ENCODE measurements at regions not wholly inside any gene's neighbourhood (a gene's known extent, or its start where the extent isn't known, plus 50 kb on each side); places are given as distances from the start of the nearest gene placed in this dataset.
"Not testable (repeated sequence)": the region's sequence is repeated elsewhere in the genome, so short reads cannot be mapped to it uniquely, and the experiment has no call there.

- Mint-ChIP-seq H3K27ac (no peak overlapping the region), H3K4me1 (no peaks in the 10 kb centered on the region), H3K36me3 (no peaks in the 10 kb centered on the region)
Observed at GRCh38 chr4:177190995-177191580, 118.6 kb upstream of the NEIL3 start.

GRCh38 chr4:177191586-177191985 is 118.1 kb upstream of the NEIL3 start:
- no peaks in the 10 kb centered on the region for H3K9me3 Mint-ChIP-seq
- ATAC-seq (ENCODE audit: low read depth), result no peak
- H3K4me1 Mint-ChIP-seq, result no peaks in the 10 kb centered on the region
- no peaks in the 10 kb centered on the region for H3K27me3 Mint-ChIP-seq
- DNase-seq (ENCODE audit: low spot score in 2 of 2), result no peak
- H3K27ac Mint-ChIP-seq, result no peak overlapping the region
- H3K4me3 Mint-ChIP-seq, result no peak overlapping the region
- H3K36me3 Mint-ChIP-seq, result no peaks in the 10 kb centered on the region

More at GRCh38 chr4:177190995-177191580, 118.6 kb upstream of the NEIL3 start:
- no peaks in the 10 kb centered on the region for H3K9me3 Mint-ChIP-seq
- ATAC-seq (ENCODE audit: low read depth), result no peak
- H3K27me3 Mint-ChIP-seq, result no peaks in the 10 kb centered on the region
- no peak for DNase-seq (ENCODE audit: low spot score in 2 of 2)
- H3K4me3 Mint-ChIP-seq, result no peak overlapping the region

GRCh38 chr4:177191991-177192390 is 117.7 kb upstream of the NEIL3 start:
- Mint-ChIP-seq H3K36me3 (no peaks in the 10 kb centered on the region), H3K4me3 (no peak overlapping the region), H3K27ac (no peak overlapping the region), H3K9me3 (peaks cover 3% of the 10 kb centered on the region), H3K4me1 (no peaks in the 10 kb centered on the region), H3K27me3 (no peaks in the 10 kb centered on the region)
- DNase-seq (ENCODE audit: low spot score in 2 of 2), result no peak
- no peak for ATAC-seq (ENCODE audit: low read depth)

- H3K4me1 Mint-ChIP-seq; ATAC-seq (ENCODE audit: low read depth); H3K27ac Mint-ChIP-seq; H3K4me3 Mint-ChIP-seq; DNase-seq (ENCODE audit: low spot score in 2 of 2); H3K36me3 Mint-ChIP-seq; H3K27me3 Mint-ChIP-seq; H3K9me3 Mint-ChIP-seq: not testable (repeated sequence)
Observed at GRCh38 chr4:177193024-177193715, 116.5 kb upstream of the NEIL3 start.

- H3K4me3 Mint-ChIP-seq, result no peak overlapping the region
- ATAC-seq (ENCODE audit: low read depth) (no peak), DNase-seq (ENCODE audit: low spot score in 2 of 2) (no peak)
- no peak overlapping the region for H3K27ac Mint-ChIP-seq
- no peaks in the 10 kb centered on the region for H3K36me3 Mint-ChIP-seq
- H3K4me1 Mint-ChIP-seq, result no peaks in the 10 kb centered on the region
- H3K9me3 Mint-ChIP-seq, result peaks cover 8% of the 10 kb centered on the region
- no peaks in the 10 kb centered on the region for H3K27me3 Mint-ChIP-seq
Observed at GRCh38 chr4:177194906-177195305, 114.8 kb upstream of the NEIL3 start.

- no peak overlapping the region for H3K4me3 Mint-ChIP-seq
- ATAC-seq (ENCODE audit: low read depth), result no peak
Observed at GRCh38 chr4:177196615-177197014, 113.1 kb upstream of the NEIL3 start.

GRCh38 chr4:177201614-177202013 is 108.1 kb upstream of the NEIL3 start:
- ATAC-seq (ENCODE audit: low read depth), result no peak

More at GRCh38 chr4:177196615-177197014, 113.1 kb upstream of the NEIL3 start:
- no peak for DNase-seq (ENCODE audit: low spot score in 2 of 2)
- Mint-ChIP-seq H3K4me1 (no peaks in the 10 kb centered on the region), H3K27ac (no peak overlapping the region), H3K36me3 (no peaks in the 10 kb centered on the region), H3K27me3 (no peaks in the 10 kb centered on the region), H3K9me3 (peaks cover 8% of the 10 kb centered on the region)

GRCh38 chr4:177204126-177204525 is 105.5 kb upstream of the NEIL3 start:
- Mint-ChIP-seq H3K36me3 (no peaks in the 10 kb centered on the region), H3K27me3 (no peaks in the 10 kb centered on the region), H3K9me3 (peaks cover 5% of the 10 kb centered on the region), H3K27ac (no peak overlapping the region), H3K4me3 (no peak overlapping the region), H3K4me1 (no peaks in the 10 kb centered on the region)
- ATAC-seq (ENCODE audit: low read depth) (no peak), DNase-seq (ENCODE audit: low spot score in 2 of 2) (no peak)

More at GRCh38 chr4:177201614-177202013, 108.1 kb upstream of the NEIL3 start:
- no peak for DNase-seq (ENCODE audit: low spot score in 2 of 2)
- H3K27ac Mint-ChIP-seq, result no peak overlapping the region
- H3K36me3 Mint-ChIP-seq, result no peaks in the 10 kb centered on the region
- no peak overlapping the region for H3K4me3 Mint-ChIP-seq
- peaks cover 8% of the 10 kb centered on the region for H3K9me3 Mint-ChIP-seq
- no peaks in the 10 kb centered on the region for H3K27me3 Mint-ChIP-seq
- no peaks in the 10 kb centered on the region for H3K4me1 Mint-ChIP-seq

GRCh38 chr4:177214935-177215334 is 94.7 kb upstream of the NEIL3 start:
- Mint-ChIP-seq H3K9me3 (peaks cover 3% of the 10 kb centered on the region), H3K4me3 (no peak overlapping the region), H3K27me3 (no peaks in the 10 kb centered on the region), H3K4me1 (no peaks in the 10 kb centered on the region), H3K27ac (no peak overlapping the region), H3K36me3 (no peaks in the 10 kb centered on the region)
- DNase-seq (ENCODE audit: low spot score in 2 of 2), result no peak
- no peak for ATAC-seq (ENCODE audit: low read depth)

GRCh38 chr4:177220376-177220775 is 89.3 kb upstream of the NEIL3 start:
- H3K27me3 Mint-ChIP-seq, result no peaks in the 10 kb centered on the region
- no peaks in the 10 kb centered on the region for H3K4me1 Mint-ChIP-seq

GRCh38 chr4:177222781-177223180 is 86.9 kb upstream of the NEIL3 start:
- no peak for DNase-seq (ENCODE audit: low spot score in 2 of 2)
- Mint-ChIP-seq H3K36me3 (no peaks in the 10 kb centered on the region), H3K4me3 (no peak overlapping the region), H3K4me1 (no peaks in the 10 kb centered on the region), H3K27me3 (no peaks in the 10 kb centered on the region), H3K27ac (no peak overlapping the region), H3K9me3 (peaks cover 2% of the 10 kb centered on the region)
- no peak for ATAC-seq (ENCODE audit: low read depth)

More at GRCh38 chr4:177220376-177220775, 89.3 kb upstream of the NEIL3 start:
- no peak for DNase-seq (ENCODE audit: low spot score in 2 of 2)
- no peak overlapping the region for H3K27ac Mint-ChIP-seq
- no peaks in the 10 kb centered on the region for H3K36me3 Mint-ChIP-seq
- ATAC-seq (ENCODE audit: low read depth), result no peak
- H3K4me3 Mint-ChIP-seq, result no peak overlapping the region
- H3K9me3 Mint-ChIP-seq, result peaks cover 3% of the 10 kb centered on the region

- H3K4me1 Mint-ChIP-seq, result no peaks in the 10 kb centered on the region
- no peaks in the 10 kb centered on the region for H3K36me3 Mint-ChIP-seq
- no peak for ATAC-seq (ENCODE audit: low read depth)
- no peak for DNase-seq (ENCODE audit: low spot score in 2 of 2)
- H3K27me3 Mint-ChIP-seq, result no peaks in the 10 kb centered on the region
- H3K4me3 Mint-ChIP-seq, result no peak overlapping the region
- H3K27ac Mint-ChIP-seq, result no peak overlapping the region
- no peaks in the 10 kb centered on the region for H3K9me3 Mint-ChIP-seq
Observed at GRCh38 chr4:177225605-177226004, 84.1 kb upstream of the NEIL3 start.

GRCh38 chr4:177227636-177228035 is 82.0 kb upstream of the NEIL3 start:
- no peak overlapping the region for H3K27ac Mint-ChIP-seq
- no peak for ATAC-seq (ENCODE audit: low read depth)
- DNase-seq (ENCODE audit: low spot score in 2 of 2), result no peak
- no peaks in the 10 kb centered on the region for H3K4me1 Mint-ChIP-seq
- H3K4me3 Mint-ChIP-seq, result no peak overlapping the region
- H3K27me3 Mint-ChIP-seq, result no peaks in the 10 kb centered on the region
- no peaks in the 10 kb centered on the region for H3K36me3 Mint-ChIP-seq
- H3K9me3 Mint-ChIP-seq, result no peaks in the 10 kb centered on the region

- Mint-ChIP-seq H3K9me3 (no peaks in the 10 kb centered on the region), H3K27ac (no peak overlapping the region), H3K4me1 (no peaks in the 10 kb centered on the region), H3K4me3 (no peak overlapping the region), H3K27me3 (no peaks in the 10 kb centered on the region), H3K36me3 (no peaks in the 10 kb centered on the region)
- ATAC-seq (ENCODE audit: low read depth) (no peak), DNase-seq (ENCODE audit: low spot score in 2 of 2) (no peak)
Observed at GRCh38 chr4:177228599-177228998, 81.1 kb upstream of the NEIL3 start.

GRCh38 chr4:177229331-177229730 is 80.3 kb upstream of the NEIL3 start:
- no peak for DNase-seq (ENCODE audit: low spot score in 2 of 2)
- Mint-ChIP-seq H3K27ac (no peak overlapping the region), H3K4me3 (peak overlapping the region; percentile 1), H3K36me3 (no peaks in the 10 kb centered on the region), H3K9me3 (no peaks in the 10 kb centered on the region), H3K4me1 (no peaks in the 10 kb centered on the region), H3K27me3 (no peaks in the 10 kb centered on the region)
- ATAC-seq (ENCODE audit: low read depth), result no peak

Measured in memory B cell (primary cell).